ENCODE measurements at regions not wholly inside any gene's neighbourhood (a gene's known extent, or its start where the extent isn't known, plus 50 kb on each side); places are given as distances from the start of the nearest gene placed in this dataset.

- no peak for TF ChIP-seq CTCF (IDR thresholded peaks at IDR 0.05)
- no peak for TF ChIP-seq POLR2A (IDR thresholded peaks at IDR 0.05)
- TF ChIP-seq EP300 (IDR thresholded peaks at IDR 0.05), result no peak
- TF ChIP-seq POLR2AphosphoS5 (IDR thresholded peaks at IDR 0.05), result no peak
Measured at GRCh38 chr5:20654033-20654432, 666.0 kb upstream of the CDH18 start.
